NT2/D1 (cell line): ENCODE measurements at regions not wholly inside any gene's neighbourhood (a gene's known extent, or its start where the extent isn't known, plus 50 kb on each side); places are given as distances from the start of the nearest gene placed in this dataset.

Source experiments
- DNase-seq: peaks from one replicate; pipeline ENCODE4 v3.0.0-alpha.2; 2011; ENCODE audit warnings: low read depth, low spot score
- H3K27me3 ChIP-seq: 2 replicates; pipeline ENCODE4 v1.6.0; 2011; ENCODE audit warnings: mild to moderate bottlenecking; ENCODE audit not compliant: insufficient read length, insufficient read depth
- H3K36me3 ChIP-seq: 2 replicates; pipeline ENCODE4 v1.6.1; 2011; ENCODE audit warnings: mild to moderate bottlenecking, low read length, mixed read lengths; ENCODE audit not compliant: insufficient read depth, insufficient read length
- H3K4me1 ChIP-seq: 2 replicates; pipeline ENCODE4 v1.5.1; 2011; ENCODE audit not compliant: insufficient read depth, insufficient read length
- H3K4me3 ChIP-seq: 2 replicates; pipeline ENCODE4 v1.5.1; 2011; ENCODE audit warnings: low read depth; ENCODE audit not compliant: insufficient read length
- H3K9ac ChIP-seq: 2 replicates; pipeline ENCODE4 v1.6.0; 2011; ENCODE audit warnings: low read depth; ENCODE audit not compliant: insufficient read length
- H3K9me3 ChIP-seq: 2 replicates; pipeline ENCODE4 v1.5.1; 2011; ENCODE audit warnings: mild to moderate bottlenecking, low read length; ENCODE audit not compliant: insufficient read depth
- SUZ12 ChIP-seq: IDR thresholded peaks from 2 replicates; pipeline ENCODE4 v1.6.1; 2011; ENCODE audit not compliant: insufficient read length, insufficient read depth; ENCODE audit errors: extremely low read depth
- YY1 ChIP-seq: IDR thresholded peaks from 2 replicates; pipeline ENCODE4 v1.6.1; 2011; ENCODE audit not compliant: insufficient read length, insufficient read depth
- ZNF274 ChIP-seq: IDR thresholded peaks from 2 replicates; pipeline ENCODE4 v1.6.1; 2011; ENCODE audit warnings: mild to moderate bottlenecking, low read depth, low read length

GRCh38 chr2:150705767-150706166 lies 218.3 kb upstream of the RND3 start:
- no peak overlapping the region for H3K9ac ChIP-seq
- no peak for DNase-seq
- no peaks in the 10 kb centered on the region for H3K36me3 ChIP-seq
- no peaks in the 10 kb centered on the region for H3K27me3 ChIP-seq
- no peak overlapping the region for H3K4me3 ChIP-seq
- no peaks in the 10 kb centered on the region for H3K9me3 ChIP-seq
- no peaks in the 10 kb centered on the region for H3K4me1 ChIP-seq
- no peak for TF ChIP-seq ZNF274
- TF ChIP-seq YY1, result no peak
- TF ChIP-seq SUZ12, result no peak

DNA sequence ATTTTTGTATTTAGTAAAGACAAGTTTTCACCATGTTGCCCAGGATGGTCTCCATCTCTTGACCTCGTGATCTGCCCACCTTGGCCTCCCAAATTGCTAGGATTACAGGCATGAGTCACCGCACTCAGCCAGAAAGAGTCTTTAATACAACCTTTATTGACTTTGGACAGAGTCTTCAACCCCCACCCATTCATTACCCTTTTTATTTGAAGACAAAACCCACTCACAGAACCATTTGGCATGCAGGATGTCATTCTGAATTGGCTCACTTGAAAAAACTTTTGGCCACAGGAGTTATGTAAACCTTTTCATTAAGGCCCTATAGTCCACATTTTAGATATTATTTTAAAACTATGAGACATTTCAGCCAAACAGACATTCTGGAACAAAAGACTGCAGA lies 217.9 kb upstream of the RND3 start:
- H3K9me3 ChIP-seq, result no peaks in the 10 kb centered on the region
- no peak overlapping the region for H3K4me3 ChIP-seq
- H3K27me3 ChIP-seq, result no peaks in the 10 kb centered on the region
- H3K9ac ChIP-seq, result no peak overlapping the region
- TF ChIP-seq YY1, result no peak
- no peak for TF ChIP-seq ZNF274
- no peak for TF ChIP-seq SUZ12
- no peaks in the 10 kb centered on the region for H3K4me1 ChIP-seq
- no peak for DNase-seq
- no peaks in the 10 kb centered on the region for H3K36me3 ChIP-seq

DNA sequence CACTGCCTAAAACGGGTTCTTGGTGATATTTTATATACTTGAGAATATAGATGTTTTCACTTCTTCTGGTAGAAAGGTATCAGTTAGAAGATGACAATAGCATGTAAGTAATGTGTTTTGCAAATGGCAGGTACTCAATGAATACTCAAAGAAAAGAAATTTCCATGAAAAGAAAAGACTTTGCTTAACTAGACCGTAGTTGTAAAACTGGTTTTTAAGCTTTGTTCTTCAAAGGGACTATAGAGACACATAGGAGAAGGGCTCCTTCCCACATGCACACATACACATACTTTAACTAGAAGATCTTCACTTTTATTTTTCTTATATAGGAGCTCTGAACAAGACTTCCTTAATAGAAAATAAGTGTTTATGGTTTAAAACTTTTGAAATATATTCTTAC lies 215.3 kb upstream of the RND3 start:
- Histone ChIP-seq H3K4me3 (no peak overlapping the region), H3K27me3 (no peaks in the 10 kb centered on the region), H3K9me3 (no peaks in the 10 kb centered on the region), H3K36me3 (no peaks in the 10 kb centered on the region), H3K4me1 (no peaks in the 10 kb centered on the region), H3K9ac (no peak overlapping the region)
- TF ChIP-seq SUZ12 (no peak), ZNF274 (no peak), YY1 (no peak)
- no peak for DNase-seq

GRCh38 chr2:150700666-150701580 lies 213.5 kb upstream of the RND3 start:
- Histone ChIP-seq H3K9me3 (no peaks in the 10 kb centered on the region), H3K4me3 (no peak overlapping the region), H3K9ac (no peak overlapping the region), H3K27me3 (no peaks in the 10 kb centered on the region), H3K36me3 (no peaks in the 10 kb centered on the region), H3K4me1 (no peaks in the 10 kb centered on the region)
- TF ChIP-seq YY1, result no peak
- no peak for TF ChIP-seq ZNF274
- TF ChIP-seq SUZ12, result no peak
- no peak for DNase-seq

GRCh38 chr2:150699218-150699617 lies 211.8 kb upstream of the RND3 start:
- TF ChIP-seq YY1, result no peak
- no peak for TF ChIP-seq SUZ12
- no peak for TF ChIP-seq ZNF274
- Histone ChIP-seq H3K4me1 (no peaks in the 10 kb centered on the region), H3K9me3 (no peaks in the 10 kb centered on the region), H3K4me3 (no peak overlapping the region), H3K36me3 (no peaks in the 10 kb centered on the region), H3K9ac (no peak overlapping the region), H3K27me3 (no peaks in the 10 kb centered on the region)
- no peak for DNase-seq

- Histone ChIP-seq H3K4me3 (no peak overlapping the region), H3K36me3 (no peaks in the 10 kb centered on the region), H3K27me3 (no peaks in the 10 kb centered on the region), H3K9ac (no peak overlapping the region), H3K9me3 (no peaks in the 10 kb centered on the region), H3K4me1 (no peaks in the 10 kb centered on the region)
- TF ChIP-seq ZNF274 (no peak), YY1 (no peak), SUZ12 (no peak)
- no peak for DNase-seq
Measured at GRCh38 chr2:150698016-150698661, 210.7 kb upstream of the RND3 start.

DNA sequence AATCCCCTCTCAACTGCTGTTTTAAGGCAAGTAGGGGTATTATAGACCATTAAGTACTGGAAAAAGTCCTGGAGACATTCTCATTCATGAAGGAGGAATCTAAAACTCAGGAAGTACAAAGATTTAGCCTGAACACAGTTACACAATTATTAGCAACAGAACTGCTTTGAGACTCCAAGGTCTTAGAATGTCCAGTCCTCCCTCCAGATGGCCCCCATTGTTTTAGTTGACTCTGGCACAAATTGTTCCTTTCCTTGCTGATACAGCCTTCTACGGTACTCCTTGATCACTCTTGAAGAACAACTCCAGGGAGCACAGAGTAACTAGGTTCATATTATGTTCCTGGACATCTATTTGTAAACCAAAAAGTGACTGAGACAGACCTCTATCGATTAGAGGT lies 210.1 kb upstream of the RND3 start:
- TF ChIP-seq SUZ12 (no peak), ZNF274 (no peak), YY1 (no peak)
- Histone ChIP-seq H3K27me3 (no peaks in the 10 kb centered on the region), H3K36me3 (no peaks in the 10 kb centered on the region), H3K9me3 (no peaks in the 10 kb centered on the region), H3K4me3 (no peak overlapping the region), H3K9ac (no peak overlapping the region), H3K4me1 (no peaks in the 10 kb centered on the region)
- DNase-seq, result no peak
